Esophagus muscularis mucosa (tissue), 4 donors: ENCODE measurements at regions not wholly inside any gene's neighbourhood (a gene's known extent, or its start where the extent isn't known, plus 50 kb on each side); places are given as distances from the start of the nearest gene placed in this dataset.

ENCODE experiments used
- CTCF ChIP-seq, 3 experiments: fragments of 200-600 bp in 2 of 3; fragments of 450-650 bp in 1 of 3; sonication (generic) in 2 of 3; IDR thresholded peaks; one replicate each; pipeline ENCODE4 v1.5.1; 2017 to 2019; ENCODE audit warnings: antibody characterized with exemption in 3 of 3, mild to moderate bottlenecking in 2 of 3, moderate library complexity in 1 of 3
- EP300 ChIP-seq: sonication (generic); formaldehyde crosslinking; IDR thresholded peaks from one replicate; pipeline ENCODE4 v1.6.1; 2017; ENCODE audit warnings: antibody characterized with exemption
- POLR2A ChIP-seq: fragments of 450-650 bp; IDR thresholded peaks from one replicate; pipeline ENCODE4 v1.6.1; 2017; ENCODE audit warnings: antibody characterized with exemption, moderate library complexity, mild to moderate bottlenecking, low read depth

GRCh38 chr18:38940863-38941531 lies 1375.4 kb upstream of the CELF4 start:
- no peak for TF ChIP-seq POLR2A
- TF ChIP-seq EP300: no peak
- no peak for TF ChIP-seq CTCF (IDR thresholded peaks at IDR 0.05)
